ENCODE measurements at regions not wholly inside any gene's neighbourhood (a gene's known extent, or its start where the extent isn't known, plus 50 kb on each side); places are given as distances from the start of the nearest gene placed in this dataset.
A peak's percentile ranks its signal among the peaks of the same experiment; 100 is the strongest.
"Not testable (repeated sequence)": the region's sequence is repeated elsewhere in the genome, so short reads cannot be mapped to it uniquely, and the experiment has no call there.

- no peak overlapping the region for H3K4me3 ChIP-seq (ENCODE audit: low read depth, low read length)
- CTCF ChIA-PET, result no interaction called here
- no peak for TF ChIP-seq CTCF (IDR thresholded peaks at IDR 0.05; ENCODE audit: insufficient read depth, low read length, missing control alignments)
- no peak for DNase-seq (ENCODE audit: low read depth, low spot score)
- POLR2A ChIA-PET, result no interaction called here
Observed at GRCh38 chr5:79886456-79886855, 104.6 kb downstream of the MTX3 start.

GRCh38 chr5:79879880-79880279 lies 111.2 kb downstream of the MTX3 start:
- CTCF ChIA-PET; POLR2A ChIA-PET; H3K4me3 ChIP-seq (ENCODE audit: low read depth, low read length); DNase-seq (ENCODE audit: low read depth, low spot score): not testable (repeated sequence)

GRCh38 chr5:79878721-79879336 lies 112.2 kb downstream of the MTX3 start:
- H3K4me3 ChIP-seq (ENCODE audit: low read depth, low read length), result no peak overlapping the region
- ChIA-PET POLR2A (no interaction called here), CTCF (interaction anchor here (0.7 to 2.4 kb wide), 7 partner anchors 9 to 303 kb away, joined by 3 to 16 read pairs (median 3); no protein-coding TSS in a partner anchor)
- DNase-seq (ENCODE audit: low read depth, low spot score), result no peak
- no peak for TF ChIP-seq CTCF (IDR thresholded peaks at IDR 0.05; ENCODE audit: insufficient read depth, low read length, missing control alignments)

- no peak overlapping the region for H3K4me3 ChIP-seq (ENCODE audit: low read depth, low read length)
- no peak for TF ChIP-seq CTCF (IDR thresholded peaks at IDR 0.05; ENCODE audit: insufficient read depth, low read length, missing control alignments)
- POLR2A ChIA-PET, result no interaction called here
- CTCF ChIA-PET, result interaction anchor here (0.7 to 2.4 kb wide), 7 partner anchors 9 to 302 kb away, joined by 3 to 16 read pairs (median 3); no protein-coding TSS in a partner anchor
- no peak for DNase-seq (ENCODE audit: low read depth, low spot score)
Observed at GRCh38 chr5:79878136-79878679, 112.9 kb downstream of the MTX3 start.

- H3K4me3 ChIP-seq (ENCODE audit: low read depth, low read length), result no peak overlapping the region
- peak; percentile 3 for DNase-seq (ENCODE audit: low read depth, low spot score)
- CTCF ChIA-PET, result interaction anchor here (0.8 to 1.3 kb wide), 3 partner anchors 9 to 207 kb away, joined by 3 to 9 read pairs (median 3); no protein-coding TSS in a partner anchor
- no peak for TF ChIP-seq CTCF (IDR thresholded peaks at IDR 0.05; ENCODE audit: insufficient read depth, low read length, missing control alignments)
- POLR2A ChIA-PET, result no interaction called here
Observed at GRCh38 chr5:79876456-79876855, 114.6 kb downstream of the MTX3 start.

GRCh38 chr5:79875230-79875629 lies 115.8 kb downstream of the MTX3 start:
- TF ChIP-seq CTCF (IDR thresholded peaks at IDR 0.05; ENCODE audit: insufficient read depth, low read length, missing control alignments), result no peak
- ChIA-PET POLR2A (no interaction called here), CTCF (interaction anchor here (1.2 to 2.9 kb wide), 3 partner anchors 10 to 208 kb away, joined by 3 to 15 read pairs (median 12); no protein-coding TSS in a partner anchor)
- DNase-seq (ENCODE audit: low read depth, low spot score), result no peak
- no peak overlapping the region for H3K4me3 ChIP-seq (ENCODE audit: low read depth, low read length)
